Hippocampal formation (tissue), 2 donors: ENCODE measurements at regions not wholly inside any gene's neighbourhood (a gene's known extent, or its start where the extent isn't known, plus 50 kb on each side); places are given as distances from the start of the nearest gene placed in this dataset.
A peak's percentile ranks its signal among the peaks of the same experiment; 100 is the strongest.

Source experiments
- DNase-seq, 2 donors: peaks; one replicate each; lab custom pipeline; 2025; lab: John Stamatoyannopoulos, UW

DNA sequence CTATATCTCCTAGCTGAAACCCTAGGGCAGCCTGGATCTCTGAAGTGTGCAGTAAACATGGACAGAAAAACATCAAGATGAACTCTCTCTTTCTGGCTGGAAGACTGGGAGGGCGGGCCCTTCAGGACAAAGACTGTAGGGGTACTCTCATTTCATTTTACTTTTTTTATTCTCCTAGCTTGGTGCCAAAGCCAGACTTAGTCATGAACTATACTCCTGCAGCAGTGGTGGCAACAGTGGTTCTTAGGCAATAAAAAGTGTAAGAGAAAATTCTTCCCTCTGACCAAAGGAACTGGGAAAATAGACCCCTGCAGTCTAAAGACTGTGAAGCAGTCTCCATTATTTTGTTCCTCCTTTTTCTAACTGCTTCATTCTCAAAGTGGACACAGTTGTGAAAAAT is 213.8 kb upstream of the JUN start:
- DNase-seq = no peak

DNA sequence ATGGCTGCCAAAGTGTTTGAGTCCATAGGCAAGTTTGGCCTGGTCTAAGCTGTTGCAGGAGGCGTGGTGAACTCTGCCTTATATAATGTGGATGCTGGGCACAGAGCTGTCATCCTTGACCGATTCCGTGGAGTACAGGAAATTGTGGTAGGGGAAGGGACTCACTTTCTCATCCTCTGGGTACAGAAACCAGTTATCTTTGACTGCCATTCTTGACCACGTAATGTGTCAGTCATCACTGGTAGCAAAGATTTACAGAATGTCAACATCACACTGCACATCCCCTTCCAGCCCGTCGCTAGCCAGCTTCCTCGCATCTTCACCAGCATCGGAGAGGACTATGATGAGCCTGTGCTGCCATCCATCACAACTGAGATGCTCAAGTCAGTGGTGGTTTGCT is 215.8 kb upstream of the JUN start:
- no peak for DNase-seq

DNA sequence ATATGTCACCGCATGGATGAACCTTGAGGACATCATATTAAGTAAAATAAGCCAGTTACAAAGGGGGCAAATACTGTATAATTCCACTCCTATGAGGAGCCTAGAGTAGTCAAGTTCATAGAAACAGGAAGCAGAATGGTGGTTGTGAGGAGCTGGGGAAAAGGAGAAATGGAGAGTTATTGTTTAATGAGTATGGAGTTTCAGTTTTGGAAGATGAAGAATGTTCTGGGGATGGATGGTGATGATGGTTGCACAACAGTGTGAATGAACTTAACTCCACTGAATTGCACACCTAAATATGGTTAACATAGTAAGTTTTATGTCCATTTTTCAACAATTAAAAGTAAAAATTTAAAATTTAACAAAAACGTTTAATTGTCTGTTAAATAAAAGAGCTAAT is 220.9 kb upstream of the JUN start:
- DNase-seq = no peak

DNA sequence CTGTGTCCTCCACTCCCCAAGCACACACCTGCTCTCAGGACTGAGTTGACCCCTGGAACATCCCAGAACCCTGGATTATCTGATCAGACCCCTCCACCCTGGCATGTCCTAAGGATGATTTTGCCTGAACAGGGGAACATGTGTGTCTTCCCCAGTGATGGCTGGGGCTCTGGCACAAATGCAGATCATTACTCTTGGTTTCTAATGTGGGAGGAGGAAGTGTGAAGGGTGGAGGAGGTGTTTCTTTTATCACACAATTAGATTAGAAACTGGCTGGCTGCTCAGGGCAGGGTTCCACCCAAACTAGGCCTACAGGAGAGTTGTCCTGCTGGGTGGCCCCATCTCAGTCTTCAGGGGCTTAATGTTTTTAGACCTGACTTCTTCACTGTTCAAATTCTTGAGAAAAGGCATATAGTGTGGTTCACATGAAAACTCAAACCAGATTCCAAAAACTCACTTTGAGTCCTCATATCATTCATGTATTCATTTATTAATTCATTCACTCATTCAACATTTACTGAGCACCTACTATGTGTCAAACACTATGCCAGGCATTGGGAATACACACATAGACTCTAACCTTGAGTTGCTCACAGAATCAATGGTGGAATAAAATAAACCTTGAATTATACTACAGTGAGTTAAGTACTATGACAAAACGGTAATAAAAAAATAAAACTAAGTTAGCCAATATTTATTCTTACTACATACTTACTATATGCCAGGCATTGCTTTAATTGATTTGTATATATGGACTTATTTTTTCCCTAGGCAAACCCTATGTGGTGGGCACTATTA is 221.8 kb upstream of the JUN start:
- no peak for DNase-seq

DNA sequence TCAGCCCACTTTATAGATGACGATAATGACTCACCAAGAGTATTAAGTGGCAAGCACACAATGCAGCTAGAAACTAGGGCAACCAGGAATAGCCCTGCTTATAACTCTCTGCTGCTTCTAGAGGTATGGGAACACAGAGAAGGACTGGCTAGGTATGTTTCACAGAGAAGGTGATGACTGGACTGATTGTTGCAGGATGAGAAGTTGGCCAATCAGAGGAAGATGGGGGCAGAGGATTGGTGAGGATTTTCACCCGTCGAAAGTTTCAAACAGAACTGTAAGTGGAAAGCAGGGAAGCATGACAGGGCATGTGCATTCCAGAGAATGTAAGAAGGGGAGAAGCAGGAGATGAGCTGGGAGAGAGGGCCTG is 222.4 kb upstream of the JUN start:
- DNase-seq = no peak

DNA sequence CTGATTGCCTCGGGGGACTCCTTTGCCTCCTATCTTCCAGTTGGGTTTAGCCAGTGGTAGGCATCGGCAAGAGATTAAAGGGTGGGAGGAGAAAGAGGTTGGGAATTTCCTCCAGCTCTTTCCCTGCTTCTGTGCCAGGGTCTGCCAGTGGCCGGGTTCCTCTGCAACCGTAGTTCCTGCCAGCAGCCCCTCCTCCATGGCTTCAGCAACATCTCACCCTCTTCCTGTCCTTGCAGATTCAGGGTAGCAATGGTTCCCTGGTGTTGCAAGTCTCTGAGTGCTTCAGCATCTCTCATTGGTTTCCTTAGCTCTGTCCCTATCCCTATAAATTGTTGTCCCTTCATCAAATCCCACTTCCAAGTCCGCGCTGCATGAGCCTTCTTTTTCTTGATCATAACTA is 223.1 kb upstream of the JUN start:
- no peak for DNase-seq

DNA sequence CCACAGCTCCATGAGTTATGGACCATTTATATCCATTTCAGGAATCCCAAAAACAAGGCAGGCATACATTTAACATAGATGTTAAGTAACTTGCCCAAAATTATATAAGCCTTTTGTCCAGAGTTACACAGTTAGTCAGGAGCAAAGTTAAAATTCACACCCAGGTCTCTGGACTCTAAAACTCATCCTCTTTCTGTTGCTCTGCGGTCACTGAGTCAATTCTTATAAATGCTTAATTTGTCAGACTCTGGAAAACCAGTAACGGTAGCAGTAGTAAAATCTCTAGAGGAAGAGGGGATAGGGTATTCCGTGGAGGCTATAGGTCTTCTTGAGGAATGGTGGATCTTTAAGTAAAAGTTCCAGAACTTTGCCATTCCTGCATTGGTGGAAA is 223.6 kb upstream of the JUN start:
- no peak for DNase-seq

DNA sequence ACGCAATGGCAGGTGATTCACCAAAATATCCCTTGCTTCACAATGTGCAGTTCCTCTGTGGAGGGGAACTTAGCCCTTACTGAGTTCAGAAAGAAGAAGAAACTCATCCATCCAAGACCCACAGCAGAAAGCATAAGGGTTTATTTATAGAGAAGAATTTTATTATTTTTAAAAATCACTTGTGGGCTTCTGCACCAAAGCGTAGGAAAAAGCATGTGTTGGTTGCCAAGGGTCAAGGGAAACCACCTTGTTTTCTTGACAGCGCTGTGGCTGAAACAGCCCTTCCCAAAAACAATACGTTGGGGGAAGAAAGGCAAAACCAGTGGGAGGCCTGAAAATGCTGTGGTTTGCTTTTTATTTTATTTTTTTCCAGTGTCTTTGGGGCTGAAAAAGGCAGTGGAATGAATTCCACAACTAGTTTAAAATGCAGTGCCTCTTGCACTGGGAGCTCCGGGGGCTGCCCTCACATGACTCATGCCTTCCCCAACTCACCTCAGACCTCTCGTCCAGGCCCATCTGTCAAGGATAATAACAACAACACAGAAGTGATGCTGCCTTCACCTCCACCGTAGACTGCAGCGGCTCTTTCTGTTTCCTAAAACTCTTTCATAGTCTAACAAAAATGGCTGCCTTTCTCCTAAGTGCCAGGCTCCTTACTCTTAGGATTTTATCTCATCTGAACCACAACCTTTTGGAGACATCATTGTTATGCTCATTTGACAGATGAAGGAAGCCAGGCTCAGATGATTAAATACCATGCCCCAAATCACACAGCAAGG is 224.2 kb upstream of the JUN start:
- DNase-seq = no peak

DNA sequence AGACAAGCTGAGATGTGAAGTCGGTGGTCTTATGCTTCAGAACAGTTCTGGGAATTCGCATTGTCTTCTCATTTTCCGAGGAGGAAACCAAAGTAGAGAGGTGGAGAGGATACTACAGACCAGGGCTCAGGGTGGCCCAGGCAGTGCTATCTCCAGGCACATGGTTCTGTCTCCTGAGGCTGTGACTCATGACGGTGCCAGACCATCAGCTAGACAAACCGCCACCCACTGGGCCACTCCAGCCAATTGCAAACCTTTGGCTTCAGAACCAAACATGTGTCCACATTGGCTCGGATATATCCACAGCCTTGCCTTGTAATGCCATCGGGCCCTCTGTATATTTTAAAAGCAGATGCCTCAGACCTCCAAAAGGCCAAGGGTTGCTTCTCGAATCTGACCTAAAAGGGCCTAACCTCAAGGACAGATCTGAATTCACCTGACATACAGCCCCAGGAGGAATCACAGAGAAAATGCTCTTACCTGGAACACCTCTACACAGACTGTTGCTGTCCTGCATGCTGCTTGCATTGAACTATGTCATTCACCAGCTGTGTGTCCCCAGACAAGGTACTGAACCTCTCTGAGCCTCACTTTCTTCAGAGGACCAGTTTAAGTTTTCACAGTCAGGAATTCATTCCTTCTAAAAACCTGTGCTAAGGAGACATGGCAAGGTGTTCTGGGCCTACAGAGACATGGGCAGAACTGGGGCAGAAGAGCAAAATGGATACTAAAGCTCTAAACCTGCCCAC is 224.9 kb upstream of the JUN start:
- no peak for DNase-seq

DNA sequence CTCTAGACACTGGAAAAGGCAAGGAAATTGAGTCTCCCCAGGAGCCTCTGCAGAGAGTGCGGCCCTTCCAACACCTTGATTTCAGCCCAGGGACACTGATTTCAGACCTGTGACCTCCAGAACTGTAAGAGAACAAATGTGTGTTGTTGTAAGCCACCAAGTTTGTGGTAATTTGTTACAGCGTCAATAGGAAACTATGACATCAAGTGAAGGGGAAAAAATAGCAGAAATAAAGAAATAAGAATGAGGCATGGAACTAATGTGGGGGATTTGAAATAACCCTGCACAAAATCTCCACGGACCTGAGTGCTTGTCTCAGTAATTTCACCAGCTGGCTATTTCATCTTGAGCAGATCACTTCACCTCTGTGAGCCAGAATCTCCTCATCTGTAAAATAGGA is 227.8 kb upstream of the JUN start:
- no peak for DNase-seq

DNA sequence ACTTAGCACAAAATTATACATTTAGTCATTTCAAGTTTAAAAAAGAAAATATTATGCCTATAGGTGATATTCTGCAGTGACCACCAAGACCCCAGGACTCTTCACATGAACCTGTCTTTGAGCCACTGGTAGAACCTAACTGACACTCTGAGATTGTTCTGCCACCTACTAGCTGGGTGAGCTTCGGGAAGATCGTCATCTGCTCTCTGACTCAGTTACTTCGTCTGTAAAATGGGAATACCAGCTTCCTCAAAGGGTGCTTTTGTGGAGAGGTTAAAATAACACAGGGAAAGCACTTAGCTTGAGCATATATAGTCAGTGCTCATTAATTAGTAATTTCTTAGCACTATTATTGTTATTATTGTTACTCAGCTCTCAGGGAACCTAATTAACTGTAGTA is 228.5 kb upstream of the JUN start:
- DNase-seq = no peak

DNA sequence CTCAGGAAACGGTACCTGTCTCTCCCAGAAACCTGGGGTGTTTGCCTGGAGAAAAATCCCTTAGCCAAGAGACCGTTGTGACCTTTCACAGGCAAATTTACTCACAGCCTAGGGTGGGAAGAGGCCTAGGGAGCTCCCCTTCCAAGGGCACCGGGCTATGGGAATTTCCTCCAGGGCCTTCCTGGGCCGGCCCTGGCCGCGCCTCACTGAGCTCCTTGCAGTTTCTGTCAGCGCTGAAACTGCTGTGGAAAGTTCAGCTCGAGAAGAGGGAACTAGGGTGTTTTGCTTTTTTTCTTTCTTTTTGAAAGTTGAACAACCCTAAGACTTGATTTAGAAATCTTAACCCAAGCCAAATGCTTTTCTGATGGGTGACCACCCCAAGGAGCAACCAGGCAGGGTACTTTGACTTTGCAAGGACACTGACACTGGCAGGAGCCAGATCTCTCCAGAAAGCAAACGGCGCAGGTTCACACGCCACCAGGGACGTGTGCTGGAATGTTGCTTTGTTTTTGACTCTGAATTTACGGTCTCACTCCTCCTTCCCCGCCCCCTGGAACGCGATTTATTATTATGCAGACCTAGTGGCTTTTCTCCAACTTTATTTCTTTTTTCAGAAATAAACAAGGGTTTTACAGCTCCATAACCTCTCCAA is 229.6 kb upstream of the JUN start:
- DNase-seq = no peak

DNA sequence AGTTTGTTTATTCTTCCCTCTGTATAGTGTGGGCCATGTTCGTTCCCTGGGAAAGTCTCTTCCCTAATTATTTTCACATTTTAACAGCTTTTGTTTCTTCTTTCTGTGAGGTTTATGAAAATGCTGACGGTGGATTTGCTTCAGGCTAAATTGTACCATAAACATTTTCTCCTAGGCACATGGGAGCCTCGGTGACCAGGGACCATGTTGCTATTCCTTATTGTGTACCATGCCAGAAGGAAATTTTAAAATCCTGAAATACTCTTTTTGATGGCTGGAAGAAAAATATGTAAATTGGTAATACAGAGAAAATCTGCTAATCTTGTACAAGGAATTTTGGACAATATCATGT is 230.1 kb upstream of the JUN start:
- DNase-seq = no peak

DNA sequence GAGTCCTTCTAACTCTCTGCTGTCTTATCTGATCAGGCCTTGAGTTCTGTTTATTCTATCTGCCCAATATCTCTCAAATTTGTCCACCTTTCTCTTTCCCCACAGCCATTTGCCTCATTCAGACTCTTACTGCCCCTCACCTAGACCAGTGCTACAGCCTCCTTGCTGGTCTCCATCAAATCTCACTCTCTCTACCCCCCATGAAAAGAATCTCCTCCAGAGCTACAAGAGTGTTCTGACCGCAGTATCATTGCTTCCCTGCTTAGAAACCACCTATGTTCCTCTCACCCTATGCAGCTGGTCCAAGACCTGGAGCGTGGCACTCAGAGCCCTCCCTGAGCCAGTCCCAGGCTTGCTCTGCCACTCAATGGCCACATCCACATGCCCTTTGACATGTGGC is 231.0 kb upstream of the JUN start:
- no peak for DNase-seq

DNA sequence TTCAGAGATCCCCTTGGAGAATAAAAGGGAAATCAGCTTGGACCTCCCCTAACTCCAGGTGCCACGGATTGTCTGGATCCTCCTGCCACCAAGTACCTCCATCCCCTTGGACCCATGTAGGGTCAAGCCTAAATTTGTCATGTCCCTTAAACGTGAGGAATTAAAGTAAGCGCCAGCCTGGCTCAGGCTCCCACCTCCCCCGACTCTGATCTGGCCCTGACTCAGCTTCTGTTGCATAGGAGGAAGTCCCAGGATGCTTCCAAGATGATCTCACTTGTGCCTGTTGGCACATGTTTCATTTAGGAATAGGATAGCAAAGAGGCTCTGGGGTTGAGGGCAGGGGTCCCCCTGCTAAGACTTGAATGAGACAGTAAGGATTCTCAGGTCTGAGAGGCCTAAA is 231.9 kb upstream of the JUN start:
- no peak for DNase-seq

DNA sequence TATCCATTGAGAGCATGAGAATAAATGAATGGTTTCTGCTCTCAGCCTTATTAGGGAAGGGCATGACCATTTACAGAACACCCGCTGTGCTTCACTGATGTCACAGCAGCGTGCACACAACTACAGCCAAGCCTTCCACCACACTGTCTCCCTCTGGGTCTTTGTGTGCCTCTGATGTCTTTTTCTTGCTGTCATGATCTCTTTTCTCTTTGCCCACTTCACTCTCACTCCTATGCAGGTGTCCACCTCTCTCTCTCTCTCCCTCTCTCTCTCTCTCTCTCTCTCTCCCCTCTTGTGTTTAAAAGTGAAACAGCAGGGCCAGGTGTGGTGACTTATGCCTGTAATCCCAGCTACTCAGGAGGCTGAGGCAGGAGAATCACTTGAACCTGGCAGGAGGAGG is 232.5 kb upstream of the JUN start:
- DNase-seq = no peak

DNA sequence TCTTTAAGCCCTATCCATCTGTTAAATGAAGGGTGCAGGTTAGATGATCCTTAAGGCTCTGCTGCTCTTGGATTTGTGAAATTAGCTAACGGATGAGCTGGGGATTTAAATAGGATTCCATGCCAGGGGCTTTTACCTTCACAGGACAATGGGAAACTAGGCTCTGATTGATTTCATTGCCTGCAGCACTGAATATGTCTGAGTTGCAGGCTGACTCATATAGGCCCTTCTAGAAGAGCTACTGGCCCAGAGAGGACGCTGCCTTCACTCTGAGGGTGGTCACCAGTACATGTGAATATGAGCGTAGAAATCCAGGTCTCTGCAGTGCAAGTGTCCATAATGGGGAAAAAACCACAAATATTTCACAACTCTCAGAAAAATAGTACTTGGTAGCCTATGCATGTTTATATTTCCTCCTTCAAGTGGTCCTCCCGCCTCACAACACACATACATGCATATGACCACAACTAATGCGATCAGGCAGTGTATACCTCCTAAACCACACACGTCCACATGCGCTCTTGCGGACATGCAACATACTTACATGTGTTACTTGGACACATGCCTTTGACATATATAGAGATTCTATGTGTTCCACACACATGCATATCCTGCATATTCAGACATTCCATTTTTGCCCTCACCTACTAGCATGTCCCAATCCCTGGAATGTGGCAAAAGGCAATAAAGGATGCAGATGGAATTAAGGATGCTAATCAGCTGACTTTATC is 233.8 kb upstream of the JUN start:
- DNase-seq = no peak

DNA sequence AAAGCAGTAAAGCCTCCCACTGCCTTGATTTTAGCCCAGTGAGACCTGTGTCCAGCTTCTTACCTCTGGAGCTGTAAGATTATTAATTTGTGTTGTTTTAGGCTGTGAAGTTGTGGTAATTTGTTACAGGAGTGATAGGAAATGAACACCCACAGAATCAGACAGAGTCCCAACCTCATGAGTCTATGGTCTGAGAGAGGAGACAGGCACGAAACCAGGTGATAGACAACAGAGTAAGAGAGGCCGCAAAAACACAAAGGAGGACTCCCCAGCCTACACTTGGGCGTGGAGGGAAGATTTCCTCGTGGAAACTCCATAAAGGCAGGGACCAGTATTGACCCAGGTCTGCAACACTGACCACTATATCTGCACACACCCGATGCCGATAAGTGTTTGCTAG is 234.6 kb upstream of the JUN start:
- no peak for DNase-seq

DNA sequence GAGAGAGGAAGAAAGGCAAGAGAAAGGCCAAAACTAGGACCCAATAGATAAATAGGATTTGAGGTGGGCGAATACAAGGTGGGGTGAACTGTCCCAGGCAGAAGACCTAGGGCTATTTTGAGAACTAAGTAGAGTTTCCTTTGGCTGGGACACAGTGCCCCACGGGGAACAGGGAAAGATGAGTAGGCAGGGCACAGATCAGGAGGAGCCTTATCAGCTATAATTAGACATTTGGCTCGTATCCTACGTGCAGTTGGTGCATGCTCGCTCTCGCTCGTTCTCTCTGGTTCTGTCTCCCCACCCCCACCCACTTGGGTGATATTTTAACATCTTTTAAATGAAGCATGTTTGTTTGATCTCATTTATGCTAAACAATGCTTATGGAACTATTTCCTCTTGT is 235.0 kb upstream of the JUN start:
- DNase-seq = no peak

DNA sequence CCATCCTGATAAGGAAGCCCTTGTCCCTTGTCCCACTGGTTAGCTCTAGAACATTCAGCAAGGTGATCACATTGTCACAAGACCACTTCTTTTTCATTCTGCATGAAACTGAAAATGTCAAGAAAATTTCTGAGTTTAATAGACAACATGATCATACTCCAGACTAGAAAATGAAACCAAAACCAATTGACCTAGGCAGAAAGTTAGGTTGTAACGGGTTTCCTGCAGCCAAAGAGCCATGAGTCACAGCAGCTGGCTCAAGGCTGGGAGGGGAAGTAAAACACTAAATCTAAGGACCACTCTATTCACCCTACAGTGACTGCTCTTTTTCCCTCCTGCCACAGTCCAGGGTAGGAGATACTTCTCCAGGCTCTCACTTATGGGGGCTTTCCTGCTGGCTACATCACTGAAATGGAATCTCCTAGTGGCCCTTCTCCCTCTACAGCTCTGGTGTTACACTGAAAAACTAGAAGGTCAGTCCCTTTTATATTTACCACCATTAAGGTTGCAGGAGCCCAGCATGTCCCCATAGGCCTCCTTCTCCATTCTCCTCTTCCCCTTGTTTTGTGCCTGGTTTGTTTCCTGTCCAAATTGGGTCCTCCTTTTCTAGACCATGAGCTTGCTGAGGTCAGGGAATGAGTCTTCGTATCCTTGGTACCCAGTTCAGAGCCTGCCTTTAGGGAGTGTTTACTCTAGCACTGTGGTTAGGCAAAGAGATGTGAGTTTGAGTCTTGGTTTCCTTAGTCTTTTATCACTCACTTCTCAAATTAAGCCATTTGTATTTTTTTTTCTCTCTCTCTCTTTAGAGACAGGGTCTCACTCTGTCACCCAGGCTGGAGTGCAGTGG is 236.5 kb upstream of the JUN start:
- peak in 1 of 2 donors; percentile 4 for DNase-seq

DNA sequence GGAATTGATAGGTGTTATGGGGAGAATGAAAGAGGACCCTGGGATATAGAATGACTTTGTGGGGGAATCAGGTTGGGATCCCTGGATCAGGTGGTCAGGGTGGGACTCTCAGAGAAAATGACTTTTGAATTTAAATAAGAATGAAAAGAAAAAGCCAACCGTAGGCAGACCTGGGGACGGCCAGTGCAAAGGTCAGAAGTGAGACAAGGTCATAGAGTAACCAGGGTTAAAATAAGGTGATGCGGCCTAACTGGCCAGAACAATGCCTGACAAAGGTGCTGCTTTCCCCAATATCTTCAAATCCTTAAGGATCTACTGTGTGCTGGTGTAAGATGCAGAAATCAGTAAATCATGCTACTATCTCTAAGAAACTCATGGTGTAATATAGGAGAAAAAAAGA is 238.4 kb upstream of the JUN start:
- DNase-seq = no peak
